ENCODE measurements at regions not wholly inside any gene's neighbourhood (a gene's known extent, or its start where the extent isn't known, plus 50 kb on each side); places are given as distances from the start of the nearest gene placed in this dataset.

- TF ChIP-seq, protein P1, sequence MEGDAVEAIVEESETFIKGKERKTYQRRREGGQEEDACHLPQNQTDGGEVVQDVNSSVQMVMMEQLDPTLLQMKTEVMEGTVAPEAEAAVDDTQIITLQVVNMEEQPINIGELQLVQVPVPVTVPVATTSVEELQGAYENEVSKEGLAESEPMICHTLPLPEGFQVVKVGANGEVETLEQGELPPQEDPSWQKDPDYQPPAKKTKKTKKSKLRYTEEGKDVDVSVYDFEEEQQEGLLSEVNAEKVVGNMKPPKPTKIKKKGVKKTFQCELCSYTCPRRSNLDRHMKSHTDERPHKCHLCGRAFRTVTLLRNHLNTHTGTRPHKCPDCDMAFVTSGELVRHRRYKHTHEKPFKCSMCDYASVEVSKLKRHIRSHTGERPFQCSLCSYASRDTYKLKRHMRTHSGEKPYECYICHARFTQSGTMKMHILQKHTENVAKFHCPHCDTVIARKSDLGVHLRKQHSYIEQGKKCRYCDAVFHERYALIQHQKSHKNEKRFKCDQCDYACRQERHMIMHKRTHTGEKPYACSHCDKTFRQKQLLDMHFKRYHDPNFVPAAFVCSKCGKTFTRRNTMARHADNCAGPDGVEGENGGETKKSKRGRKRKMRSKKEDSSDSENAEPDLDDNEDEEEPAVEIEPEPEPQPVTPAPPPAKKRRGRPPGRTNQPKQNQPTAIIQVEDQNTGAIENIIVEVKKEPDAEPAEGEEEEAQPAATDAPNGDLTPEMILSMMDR (tag by site-specific recombination; IDR thresholded peaks at IDR 0.05): no peak
- TF ChIP-seq ZNF513 (tag by site-specific recombination; IDR thresholded peaks at IDR 0.05) (no peak), ZNF274 (IDR thresholded peaks at IDR 0.05; ENCODE audit: low read length) (no peak), ZNF274 (tag by site-specific recombination; IDR thresholded peaks at IDR 0.05; ENCODE audit: borderline replicate concordance) (no peak), MYNN (tag by site-specific recombination; IDR thresholded peaks at IDR 0.05; ENCODE audit: borderline replicate concordance) (no peak), ZBTB10 (tag by site-specific recombination; IDR thresholded peaks at IDR 0.05) (no peak), ZNF239 (tag by site-specific recombination; IDR thresholded peaks at IDR 0.05) (no peak), HOXD13 (CRISPR knock-in tag; IDR thresholded peaks at IDR 0.05; ENCODE audit: borderline replicate concordance) (no peak), YY1 (tag by site-specific recombination; IDR thresholded peaks at IDR 0.05) (no peak)
- TF ChIP-seq, protein P2, sequence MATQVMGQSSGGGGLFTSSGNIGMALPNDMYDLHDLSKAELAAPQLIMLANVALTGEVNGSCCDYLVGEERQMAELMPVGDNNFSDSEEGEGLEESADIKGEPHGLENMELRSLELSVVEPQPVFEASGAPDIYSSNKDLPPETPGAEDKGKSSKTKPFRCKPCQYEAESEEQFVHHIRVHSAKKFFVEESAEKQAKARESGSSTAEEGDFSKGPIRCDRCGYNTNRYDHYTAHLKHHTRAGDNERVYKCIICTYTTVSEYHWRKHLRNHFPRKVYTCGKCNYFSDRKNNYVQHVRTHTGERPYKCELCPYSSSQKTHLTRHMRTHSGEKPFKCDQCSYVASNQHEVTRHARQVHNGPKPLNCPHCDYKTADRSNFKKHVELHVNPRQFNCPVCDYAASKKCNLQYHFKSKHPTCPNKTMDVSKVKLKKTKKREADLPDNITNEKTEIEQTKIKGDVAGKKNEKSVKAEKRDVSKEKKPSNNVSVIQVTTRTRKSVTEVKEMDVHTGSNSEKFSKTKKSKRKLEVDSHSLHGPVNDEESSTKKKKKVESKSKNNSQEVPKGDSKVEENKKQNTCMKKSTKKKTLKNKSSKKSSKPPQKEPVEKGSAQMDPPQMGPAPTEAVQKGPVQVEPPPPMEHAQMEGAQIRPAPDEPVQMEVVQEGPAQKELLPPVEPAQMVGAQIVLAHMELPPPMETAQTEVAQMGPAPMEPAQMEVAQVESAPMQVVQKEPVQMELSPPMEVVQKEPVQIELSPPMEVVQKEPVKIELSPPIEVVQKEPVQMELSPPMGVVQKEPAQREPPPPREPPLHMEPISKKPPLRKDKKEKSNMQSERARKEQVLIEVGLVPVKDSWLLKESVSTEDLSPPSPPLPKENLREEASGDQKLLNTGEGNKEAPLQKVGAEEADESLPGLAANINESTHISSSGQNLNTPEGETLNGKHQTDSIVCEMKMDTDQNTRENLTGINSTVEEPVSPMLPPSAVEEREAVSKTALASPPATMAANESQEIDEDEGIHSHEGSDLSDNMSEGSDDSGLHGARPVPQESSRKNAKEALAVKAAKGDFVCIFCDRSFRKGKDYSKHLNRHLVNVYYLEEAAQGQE (tag by site-specific recombination; IDR thresholded peaks at IDR 0.05): no peak
- TF ChIP-seq, protein P3, sequence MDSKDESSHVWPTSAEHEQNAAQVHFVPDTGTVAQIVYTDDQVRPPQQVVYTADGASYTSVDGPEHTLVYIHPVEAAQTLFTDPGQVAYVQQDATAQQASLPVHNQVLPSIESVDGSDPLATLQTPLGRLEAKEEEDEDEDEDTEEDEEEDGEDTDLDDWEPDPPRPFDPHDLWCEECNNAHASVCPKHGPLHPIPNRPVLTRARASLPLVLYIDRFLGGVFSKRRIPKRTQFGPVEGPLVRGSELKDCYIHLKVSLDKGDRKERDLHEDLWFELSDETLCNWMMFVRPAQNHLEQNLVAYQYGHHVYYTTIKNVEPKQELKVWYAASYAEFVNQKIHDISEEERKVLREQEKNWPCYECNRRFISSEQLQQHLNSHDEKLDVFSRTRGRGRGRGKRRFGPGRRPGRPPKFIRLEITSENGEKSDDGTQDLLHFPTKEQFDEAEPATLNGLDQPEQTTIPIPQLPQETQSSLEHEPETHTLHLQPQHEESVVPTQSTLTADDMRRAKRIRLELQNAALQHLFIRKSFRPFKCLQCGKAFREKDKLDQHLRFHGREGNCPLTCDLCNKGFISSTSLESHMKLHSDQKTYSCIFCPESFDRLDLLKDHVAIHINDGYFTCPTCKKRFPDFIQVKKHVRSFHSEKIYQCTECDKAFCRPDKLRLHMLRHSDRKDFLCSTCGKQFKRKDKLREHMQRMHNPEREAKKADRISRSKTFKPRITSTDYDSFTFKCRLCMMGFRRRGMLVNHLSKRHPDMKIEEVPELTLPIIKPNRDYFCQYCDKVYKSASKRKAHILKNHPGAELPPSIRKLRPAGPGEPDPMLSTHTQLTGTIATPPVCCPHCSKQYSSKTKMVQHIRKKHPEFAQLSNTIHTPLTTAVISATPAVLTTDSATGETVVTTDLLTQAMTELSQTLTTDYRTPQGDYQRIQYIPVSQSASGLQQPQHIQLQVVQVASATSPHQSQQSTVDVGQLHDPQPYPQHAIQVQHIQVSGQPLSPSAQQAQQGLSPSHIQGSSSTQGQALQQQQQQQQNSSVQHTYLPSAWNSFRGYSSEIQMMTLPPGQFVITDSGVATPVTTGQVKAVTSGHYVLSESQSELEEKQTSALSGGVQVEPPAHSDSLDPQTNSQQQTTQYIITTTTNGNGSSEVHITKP (tag by site-specific recombination; IDR thresholded peaks at IDR 0.05): no peak
- TF ChIP-seq, protein P4, sequence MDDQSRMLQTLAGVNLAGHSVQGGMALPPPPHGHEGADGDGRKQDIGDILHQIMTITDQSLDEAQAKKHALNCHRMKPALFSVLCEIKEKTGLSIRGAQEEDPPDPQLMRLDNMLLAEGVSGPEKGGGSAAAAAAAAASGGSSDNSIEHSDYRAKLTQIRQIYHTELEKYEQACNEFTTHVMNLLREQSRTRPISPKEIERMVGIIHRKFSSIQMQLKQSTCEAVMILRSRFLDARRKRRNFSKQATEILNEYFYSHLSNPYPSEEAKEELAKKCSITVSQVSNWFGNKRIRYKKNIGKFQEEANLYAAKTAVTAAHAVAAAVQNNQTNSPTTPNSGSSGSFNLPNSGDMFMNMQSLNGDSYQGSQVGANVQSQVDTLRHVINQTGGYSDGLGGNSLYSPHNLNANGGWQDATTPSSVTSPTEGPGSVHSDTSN (CRISPR knock-in tag; IDR thresholded peaks at IDR 0.05): no peak
Measured at GRCh38 chr6:81353262-81353661, 399.2 kb downstream of the TENT5A start.
